ENCODE measurements at regions not wholly inside any gene's neighbourhood (a gene's known extent, or its start where the extent isn't known, plus 50 kb on each side); places are given as distances from the start of the nearest gene placed in this dataset.

DNA sequence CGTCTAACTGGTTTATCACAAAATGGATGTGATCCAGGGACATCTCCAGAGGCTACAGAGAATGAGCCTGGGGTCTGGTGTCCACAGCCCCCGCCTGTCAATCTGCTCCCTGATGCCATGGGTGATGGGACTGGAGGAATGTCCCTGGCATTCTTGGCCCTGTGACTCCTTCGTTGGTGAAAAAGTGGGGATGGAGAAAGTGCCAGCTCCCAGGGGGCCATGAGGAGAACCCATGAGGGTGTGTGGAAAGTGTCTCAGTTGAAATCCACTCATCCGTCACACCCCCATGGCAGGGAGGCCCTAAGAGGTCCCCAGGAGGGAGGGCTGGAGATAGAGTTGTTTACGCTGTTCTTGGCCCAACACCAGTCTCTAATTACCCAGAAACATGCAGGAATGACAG is 322.0 kb downstream of the CTTN start (continued):
- TF ChIP-seq ZNF114 (CRISPR knock-in tag; IDR thresholded peaks at IDR 0.05) (no peak), POLR2AphosphoS5 (IDR thresholded peaks at IDR 0.05; ENCODE audit: low read depth) (no peak)
- TF ChIP-seq, protein P1, sequence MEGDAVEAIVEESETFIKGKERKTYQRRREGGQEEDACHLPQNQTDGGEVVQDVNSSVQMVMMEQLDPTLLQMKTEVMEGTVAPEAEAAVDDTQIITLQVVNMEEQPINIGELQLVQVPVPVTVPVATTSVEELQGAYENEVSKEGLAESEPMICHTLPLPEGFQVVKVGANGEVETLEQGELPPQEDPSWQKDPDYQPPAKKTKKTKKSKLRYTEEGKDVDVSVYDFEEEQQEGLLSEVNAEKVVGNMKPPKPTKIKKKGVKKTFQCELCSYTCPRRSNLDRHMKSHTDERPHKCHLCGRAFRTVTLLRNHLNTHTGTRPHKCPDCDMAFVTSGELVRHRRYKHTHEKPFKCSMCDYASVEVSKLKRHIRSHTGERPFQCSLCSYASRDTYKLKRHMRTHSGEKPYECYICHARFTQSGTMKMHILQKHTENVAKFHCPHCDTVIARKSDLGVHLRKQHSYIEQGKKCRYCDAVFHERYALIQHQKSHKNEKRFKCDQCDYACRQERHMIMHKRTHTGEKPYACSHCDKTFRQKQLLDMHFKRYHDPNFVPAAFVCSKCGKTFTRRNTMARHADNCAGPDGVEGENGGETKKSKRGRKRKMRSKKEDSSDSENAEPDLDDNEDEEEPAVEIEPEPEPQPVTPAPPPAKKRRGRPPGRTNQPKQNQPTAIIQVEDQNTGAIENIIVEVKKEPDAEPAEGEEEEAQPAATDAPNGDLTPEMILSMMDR (conservative IDR thresholded peaks at IDR 0.05; ENCODE audit: low read depth in 2 of 2): no peak
- TF ChIP-seq, protein P2, sequence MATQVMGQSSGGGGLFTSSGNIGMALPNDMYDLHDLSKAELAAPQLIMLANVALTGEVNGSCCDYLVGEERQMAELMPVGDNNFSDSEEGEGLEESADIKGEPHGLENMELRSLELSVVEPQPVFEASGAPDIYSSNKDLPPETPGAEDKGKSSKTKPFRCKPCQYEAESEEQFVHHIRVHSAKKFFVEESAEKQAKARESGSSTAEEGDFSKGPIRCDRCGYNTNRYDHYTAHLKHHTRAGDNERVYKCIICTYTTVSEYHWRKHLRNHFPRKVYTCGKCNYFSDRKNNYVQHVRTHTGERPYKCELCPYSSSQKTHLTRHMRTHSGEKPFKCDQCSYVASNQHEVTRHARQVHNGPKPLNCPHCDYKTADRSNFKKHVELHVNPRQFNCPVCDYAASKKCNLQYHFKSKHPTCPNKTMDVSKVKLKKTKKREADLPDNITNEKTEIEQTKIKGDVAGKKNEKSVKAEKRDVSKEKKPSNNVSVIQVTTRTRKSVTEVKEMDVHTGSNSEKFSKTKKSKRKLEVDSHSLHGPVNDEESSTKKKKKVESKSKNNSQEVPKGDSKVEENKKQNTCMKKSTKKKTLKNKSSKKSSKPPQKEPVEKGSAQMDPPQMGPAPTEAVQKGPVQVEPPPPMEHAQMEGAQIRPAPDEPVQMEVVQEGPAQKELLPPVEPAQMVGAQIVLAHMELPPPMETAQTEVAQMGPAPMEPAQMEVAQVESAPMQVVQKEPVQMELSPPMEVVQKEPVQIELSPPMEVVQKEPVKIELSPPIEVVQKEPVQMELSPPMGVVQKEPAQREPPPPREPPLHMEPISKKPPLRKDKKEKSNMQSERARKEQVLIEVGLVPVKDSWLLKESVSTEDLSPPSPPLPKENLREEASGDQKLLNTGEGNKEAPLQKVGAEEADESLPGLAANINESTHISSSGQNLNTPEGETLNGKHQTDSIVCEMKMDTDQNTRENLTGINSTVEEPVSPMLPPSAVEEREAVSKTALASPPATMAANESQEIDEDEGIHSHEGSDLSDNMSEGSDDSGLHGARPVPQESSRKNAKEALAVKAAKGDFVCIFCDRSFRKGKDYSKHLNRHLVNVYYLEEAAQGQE (IDR thresholded peaks at IDR 0.05; ENCODE audit: unreplicated experiment): no peak
- TF ChIP-seq, protein P3, sequence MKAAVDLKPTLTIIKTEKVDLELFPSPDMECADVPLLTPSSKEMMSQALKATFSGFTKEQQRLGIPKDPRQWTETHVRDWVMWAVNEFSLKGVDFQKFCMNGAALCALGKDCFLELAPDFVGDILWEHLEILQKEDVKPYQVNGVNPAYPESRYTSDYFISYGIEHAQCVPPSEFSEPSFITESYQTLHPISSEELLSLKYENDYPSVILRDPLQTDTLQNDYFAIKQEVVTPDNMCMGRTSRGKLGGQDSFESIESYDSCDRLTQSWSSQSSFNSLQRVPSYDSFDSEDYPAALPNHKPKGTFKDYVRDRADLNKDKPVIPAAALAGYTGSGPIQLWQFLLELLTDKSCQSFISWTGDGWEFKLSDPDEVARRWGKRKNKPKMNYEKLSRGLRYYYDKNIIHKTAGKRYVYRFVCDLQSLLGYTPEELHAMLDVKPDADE (IDR thresholded peaks at IDR 0.05): no peak

DNA sequence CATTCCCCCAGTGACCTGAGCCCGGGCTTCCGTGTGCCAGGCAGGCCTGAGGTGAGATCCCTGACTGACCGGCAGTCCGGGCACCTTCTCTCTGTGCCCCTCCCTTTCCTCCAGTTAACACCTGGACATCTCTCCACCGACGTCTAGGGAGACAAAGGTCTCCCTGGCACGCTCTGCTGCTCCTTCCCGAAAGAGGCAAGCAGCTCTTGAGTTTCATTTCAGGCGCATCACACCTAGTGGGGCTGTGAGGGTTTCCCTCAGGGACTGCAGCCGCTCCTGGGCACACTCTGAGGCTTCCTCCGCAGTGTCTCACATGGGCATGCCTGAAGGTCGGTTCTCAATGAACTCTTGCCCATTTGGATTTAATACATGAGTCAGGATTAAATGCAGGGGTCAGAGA is 322.7 kb downstream of the CTTN start:
- H3K79me2 ChIP-seq (replicated peaks; ENCODE audit: insufficient read depth): no peaks in the 10 kb centered on the region
- TF ChIP-seq NANOG (IDR thresholded peaks at IDR 0.05; ENCODE audit: borderline replicate concordance) (no peak), ZNF114 (CRISPR knock-in tag; IDR thresholded peaks at IDR 0.05) (no peak), STAT1 (IDR thresholded peaks at IDR 0.05; ENCODE audit: unreplicated experiment) (no peak), POLR2AphosphoS5 (IDR thresholded peaks at IDR 0.05; ENCODE audit: low read depth) (no peak), JUNB (IDR thresholded peaks at IDR 0.05; ENCODE audit: unreplicated experiment) (no peak), EZH2phosphoT487 (IDR thresholded peaks at IDR 0.05; ENCODE audit: unreplicated experiment) (no peak)
- TF ChIP-seq, protein P1 (conservative IDR thresholded peaks at IDR 0.05; ENCODE audit: low read depth in 2 of 2): no peak
- TF ChIP-seq, protein P2 (IDR thresholded peaks at IDR 0.05; ENCODE audit: unreplicated experiment): no peak

More for the DNA sequence above, 322.7 kb downstream of the CTTN start:
- Mint-ChIP-seq H3K36me3 (ENCODE audit: low read depth) (no peaks in the 10 kb centered on the region; the same call in 2 of the 3 replicates), H3K9me3 (no peaks in the 10 kb centered on the region), H3K27me3 (ENCODE audit: insufficient read depth, low read depth, poor library complexity) (peaks cover 3% of the 10 kb centered on the region), H3K4me1 (peaks cover 8% of the 10 kb centered on the region), H3K4me3 (no peak overlapping the region), H3K27ac (no peak overlapping the region)
- Histone ChIP-seq H3F3A (replicated peaks; ENCODE audit: low read depth) (no peaks in the 10 kb centered on the region), H3K36me3 (ENCODE audit: insufficient read depth) (no peaks in the 10 kb centered on the region), H2AFZ (no peak overlapping the region), H3K27me3 (ENCODE audit: insufficient read depth) (no peaks in the 10 kb centered on the region), H3K9me2 (ENCODE audit: insufficient read depth) (no peaks in the 10 kb centered on the region), H3K27ac (ENCODE audit: low read depth) (no peak overlapping the region), H4K20me1 (replicated peaks; ENCODE audit: insufficient read depth) (no peaks in the 10 kb centered on the region; the same call in 1 of the 2 replicates), H3K4me3 (no peak overlapping the region), H3K4me2 (no peak overlapping the region), H3K4me1 (ENCODE audit: insufficient read depth) (no peaks in the 10 kb centered on the region)
- DNase-seq (ENCODE audit: low spot score): no peak
- no peak for ATAC-seq

All from GM23338 (cell line).